OCI-LY3 (cell line): ENCODE measurements at regions not wholly inside any gene's neighbourhood (a gene's known extent, or its start where the extent isn't known, plus 50 kb on each side); places are given as distances from the start of the nearest gene placed in this dataset.

Experiments used
- CTCF ChIP-seq: fragments of 200-600, 300-600 bp; sonication (generic); IDR thresholded peaks from 2 replicates; pipeline ENCODE4 v1.5.1; 2014; ENCODE audit warnings: antibody characterized with exemption, low read length, low read depth
- EZH2phosphoT487 ChIP-seq: fragments of 200-600 bp; shearing (Covaris generic); IDR thresholded peaks from 2 replicates; pipeline ENCODE4 v1.6.1; 2018; ENCODE audit warnings: antibody characterized with exemption, mixed run types, low read depth

DNA sequence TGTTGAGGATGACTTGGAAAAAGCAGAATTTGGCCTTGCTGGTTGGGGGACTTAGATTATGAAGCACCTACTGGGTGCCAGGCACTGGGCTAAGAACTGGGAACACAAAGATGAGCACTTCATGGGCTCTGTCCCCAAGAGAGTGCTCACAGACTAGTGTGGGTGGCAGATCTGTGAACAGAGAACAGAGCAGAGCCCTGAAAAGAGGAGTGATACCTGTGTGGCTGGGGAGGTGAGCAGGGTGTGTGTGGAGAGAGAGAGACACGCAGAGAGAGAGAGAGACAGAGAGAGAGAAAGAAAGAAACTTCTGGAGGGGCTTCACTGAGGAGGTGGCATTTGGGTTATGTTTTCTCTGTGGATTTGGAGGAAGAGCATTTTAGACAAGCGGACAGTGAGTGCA, 61.1 kb upstream of the PPP2R5A start:
- TF ChIP-seq CTCF (no peak), EZH2phosphoT487 (no peak)
